ENCODE measurements at regions not wholly inside any gene's neighbourhood (a gene's known extent, or its start where the extent isn't known, plus 50 kb on each side); places are given as distances from the start of the nearest gene placed in this dataset.

GRCh38 chr4:178633263-178633662 is 1191.0 kb upstream of the AGA start:
- DNase-seq: no peak

- no peak for DNase-seq
These were observed 1222.4 kb upstream of the AGA start for GRCh38 chr4:178664621-178665020.

GRCh38 chr4:178665916-178666315 is 1223.7 kb upstream of the AGA start:
- DNase-seq: no peak

- no peak for DNase-seq
These were observed 1229.5 kb upstream of the AGA start for GRCh38 chr4:178671766-178672165.

- DNase-seq: no peak
These were observed 1230.3 kb upstream of the AGA start for GRCh38 chr4:178672512-178672911.

- no peak for DNase-seq
These were observed 1239.6 kb upstream of the AGA start for GRCh38 chr4:178681871-178682270.

- DNase-seq: no peak
These were observed 1247.7 kb upstream of the AGA start for GRCh38 chr4:178689926-178690325.

- DNase-seq: no peak
These were observed 1251.6 kb upstream of the AGA start for GRCh38 chr4:178693816-178694215.

GRCh38 chr4:178696515-178696914 is 1254.3 kb upstream of the AGA start:
- no peak for DNase-seq

- DNase-seq: no peak
These were observed 1270.2 kb upstream of the AGA start for GRCh38 chr4:178712486-178712885.

GRCh38 chr4:178738026-178738425 is 1295.8 kb upstream of the AGA start:
- DNase-seq: no peak

GRCh38 chr4:178745203-178745602 is 1303.0 kb upstream of the AGA start:
- DNase-seq: no peak

GRCh38 chr4:178752954-178753525 is 1310.8 kb upstream of the AGA start:
- DNase-seq: no peak

GRCh38 chr4:178778496-178778895 is 1336.3 kb upstream of the AGA start:
- no peak for DNase-seq

GRCh38 chr4:178781779-178782178 is 1339.5 kb upstream of the AGA start:
- DNase-seq: no peak

GRCh38 chr4:178784491-178784890 is 1342.3 kb upstream of the AGA start:
- no peak for DNase-seq

- no peak for DNase-seq
These were observed 1347.0 kb upstream of the AGA start for GRCh38 chr4:178789279-178789678.

GRCh38 chr4:178799204-178799603 is 1357.0 kb upstream of the AGA start:
- DNase-seq: no peak

- no peak for DNase-seq
These were observed 1365.9 kb upstream of the AGA start for GRCh38 chr4:178808106-178808505.

GRCh38 chr4:178809921-178810320 is 1367.7 kb upstream of the AGA start:
- no peak for DNase-seq

GRCh38 chr4:178811356-178811755 is 1369.1 kb upstream of the AGA start:
- no peak for DNase-seq

GRCh38 chr4:178812866-178813265 is 1370.6 kb upstream of the AGA start:
- DNase-seq: no peak

- no peak for DNase-seq
These were observed 1372.7 kb upstream of the AGA start for GRCh38 chr4:178814908-178815307.

- no peak for DNase-seq
These were observed 1381.5 kb upstream of the AGA start for GRCh38 chr4:178823673-178824295.

- DNase-seq: no peak
These were observed 1394.6 kb upstream of the AGA start for GRCh38 chr4:178836865-178837264.

Data from CD4-positive, alpha-beta T cell treated with Interleukin-10 for 1 hour (primary cell).